Neural cell (in vitro differentiated cells): ENCODE measurements at regions not wholly inside any gene's neighbourhood (a gene's known extent, or its start where the extent isn't known, plus 50 kb on each side); places are given as distances from the start of the nearest gene placed in this dataset.

ENCODE experiments used
- H2AFZ ChIP-seq: fragments of 200-600, 300-800 bp; sonication (generic), shearing (Covaris generic); 2 replicates; pipeline ENCODE4 v1.6.0; 2014; ENCODE audit warnings: low read depth, mild to moderate bottlenecking, antibody characterized with exemption, low read length, moderate library complexity
- H3F3A ChIP-seq: fragments of 200-600 bp; shearing (Covaris generic); 2 replicates; pipeline ENCODE4 v1.6.1; 2016; ENCODE audit warnings: mild to moderate bottlenecking, moderate library complexity, mixed read lengths, antibody characterized with exemption, low read length; ENCODE audit not compliant: insufficient read depth, poor library complexity, severe bottlenecking
- H3K27ac ChIP-seq: fragments of 200-600, 300-800 bp; sonication (generic), shearing (Covaris generic); 2 replicates; pipeline ENCODE4 v1.5.1; 2014; ENCODE audit warnings: mild to moderate bottlenecking, low read length, moderate library complexity
- H3K27me3 ChIP-seq: fragments of 300-800, 200-600 bp; sonication (generic), shearing (Covaris generic); 2 replicates; pipeline ENCODE4 v1.6.0; 2014; ENCODE audit warnings: mild to moderate bottlenecking, low read depth, low read length, moderate library complexity; ENCODE audit not compliant: insufficient read depth
- H3K36me3 ChIP-seq: fragments of 300-800, 200-600 bp; sonication (generic), shearing (Covaris generic); 2 replicates; pipeline ENCODE4 v1.5.1; 2014; ENCODE audit warnings: mild to moderate bottlenecking, antibody characterized with exemption, low read length, moderate library complexity; ENCODE audit not compliant: insufficient read depth
- H3K4me2 ChIP-seq: fragments of 300-800, 200-600 bp; sonication (generic), shearing (Covaris generic); 2 replicates; pipeline ENCODE4 v1.6.0; 2014; ENCODE audit warnings: mild to moderate bottlenecking, low read length
- H3K4me3 ChIP-seq: fragments of 300-800, 200-600 bp; sonication (generic), shearing (Covaris generic); 2 replicates; pipeline ENCODE4 v1.5.1; 2014; ENCODE audit warnings: mild to moderate bottlenecking, low read length, moderate library complexity
- H3K79me2 ChIP-seq: fragments of 200-600 bp; shearing (Covaris generic); replicated peaks from 2 replicates; pipeline ENCODE4 v1.6.0; 2014; ENCODE audit warnings: mild to moderate bottlenecking, low read length, moderate library complexity; ENCODE audit not compliant: insufficient read depth
- H3K9ac ChIP-seq: fragments of 300-800, 200-600 bp; sonication (generic), shearing (Covaris generic); 2 replicates; pipeline ENCODE4 v1.6.1; 2016; ENCODE audit warnings: mild to moderate bottlenecking, low read length, mixed read lengths
- H3K9me2 ChIP-seq: fragments of 200-600 bp; shearing (Covaris generic); 2 replicates; pipeline ENCODE4 v1.6.1; 2016; ENCODE audit warnings: mild to moderate bottlenecking, low read length, mixed read lengths; ENCODE audit not compliant: insufficient read depth
- H3K9me3 ChIP-seq: fragments of 200-600, 300-800 bp; sonication (generic), shearing (Covaris generic); 2 replicates; pipeline ENCODE4 v1.6.1; 2016; ENCODE audit warnings: mild to moderate bottlenecking, mixed run types, low read length, moderate library complexity, mixed read lengths
- H4K20me1 ChIP-seq: fragments of 200-600 bp; shearing (Covaris generic); 2 replicates; pipeline ENCODE4 v1.6.1; 2016; ENCODE audit warnings: mild to moderate bottlenecking, mixed run types; ENCODE audit not compliant: insufficient read depth
- EP300 ChIP-seq: fragments of 450-650 bp; conservative IDR thresholded peaks from 2 replicates; pipeline ENCODE4 v1.6.1; 2014; ENCODE audit warnings: antibody characterized with exemption, mild to moderate bottlenecking, moderate library complexity; ENCODE audit not compliant: poor library complexity, severe bottlenecking
- EZH2 ChIP-seq: fragments of 200-600, 300-800 bp; shearing (Covaris generic), sonication (generic); IDR thresholded peaks from 2 replicates; pipeline ENCODE4 v1.6.1; 2014; ENCODE audit warnings: antibody characterized with exemption, low read length, borderline replicate concordance, mild to moderate bottlenecking; ENCODE audit not compliant: insufficient read depth, poor library complexity, severe bottlenecking
- MXI1 ChIP-seq: fragments of 450-650 bp; conservative IDR thresholded peaks from 2 replicates; pipeline ENCODE4 v1.6.1; 2014; ENCODE audit warnings: antibody characterized with exemption, mild to moderate bottlenecking; ENCODE audit not compliant: poor library complexity, severe bottlenecking
- POLR2AphosphoS5 ChIP-seq: IDR thresholded peaks from 2 replicates; pipeline ENCODE4 v1.6.1; 2012
- RAD21 ChIP-seq: fragments of 450-650 bp; conservative IDR thresholded peaks from 2 replicates; pipeline ENCODE4 v1.6.1; 2014; ENCODE audit warnings: antibody characterized with exemption, mild to moderate bottlenecking, moderate library complexity
- REST ChIP-seq: IDR thresholded peaks from 2 replicates; pipeline ENCODE4 v1.6.1; 2012; ENCODE audit warnings: borderline replicate concordance
- SMC3 ChIP-seq: fragments of 450-650 bp; conservative IDR thresholded peaks from 2 replicates; pipeline ENCODE4 v1.6.1; 2014; ENCODE audit warnings: antibody characterized with exemption, mild to moderate bottlenecking, moderate library complexity; ENCODE audit not compliant: poor library complexity
- TAF1 ChIP-seq: IDR thresholded peaks from 2 replicates; pipeline ENCODE4 v1.6.1; 2012; ENCODE audit warnings: low read depth
- TF ChIP-seq, protein P1 (sequence below): fragments of 450-650 bp; IDR thresholded peaks from 2 replicates; pipeline ENCODE4 v1.5.1; 2014; ENCODE audit warnings: antibody characterized with exemption, mild to moderate bottlenecking, moderate library complexity; ENCODE audit not compliant: poor library complexity, severe bottlenecking

GRCh38 chr18:24918257-24918656 lies 433.7 kb downstream of the ZNF521 start:
- Histone ChIP-seq H3K79me2 (no peaks in the 10 kb centered on the region), H3K9me2 (no peaks in the 10 kb centered on the region), H2AFZ (no peak overlapping the region), H3K4me3 (no peak overlapping the region), H3K36me3 (no peaks in the 10 kb centered on the region), H3K27me3 (no peaks in the 10 kb centered on the region), H3K9ac (no peak overlapping the region), H3K4me2 (no peak overlapping the region), H3F3A (no peaks in the 10 kb centered on the region), H3K27ac (no peak overlapping the region), H3K9me3 (no peaks in the 10 kb centered on the region), H4K20me1 (no peaks in the 10 kb centered on the region)
- TF ChIP-seq SMC3 (no peak), EP300 (no peak), TAF1 (no peak), MXI1 (no peak), EZH2 (no peak), REST (no peak), POLR2AphosphoS5 (no peak), RAD21 (no peak)
- TF ChIP-seq, protein P1, sequence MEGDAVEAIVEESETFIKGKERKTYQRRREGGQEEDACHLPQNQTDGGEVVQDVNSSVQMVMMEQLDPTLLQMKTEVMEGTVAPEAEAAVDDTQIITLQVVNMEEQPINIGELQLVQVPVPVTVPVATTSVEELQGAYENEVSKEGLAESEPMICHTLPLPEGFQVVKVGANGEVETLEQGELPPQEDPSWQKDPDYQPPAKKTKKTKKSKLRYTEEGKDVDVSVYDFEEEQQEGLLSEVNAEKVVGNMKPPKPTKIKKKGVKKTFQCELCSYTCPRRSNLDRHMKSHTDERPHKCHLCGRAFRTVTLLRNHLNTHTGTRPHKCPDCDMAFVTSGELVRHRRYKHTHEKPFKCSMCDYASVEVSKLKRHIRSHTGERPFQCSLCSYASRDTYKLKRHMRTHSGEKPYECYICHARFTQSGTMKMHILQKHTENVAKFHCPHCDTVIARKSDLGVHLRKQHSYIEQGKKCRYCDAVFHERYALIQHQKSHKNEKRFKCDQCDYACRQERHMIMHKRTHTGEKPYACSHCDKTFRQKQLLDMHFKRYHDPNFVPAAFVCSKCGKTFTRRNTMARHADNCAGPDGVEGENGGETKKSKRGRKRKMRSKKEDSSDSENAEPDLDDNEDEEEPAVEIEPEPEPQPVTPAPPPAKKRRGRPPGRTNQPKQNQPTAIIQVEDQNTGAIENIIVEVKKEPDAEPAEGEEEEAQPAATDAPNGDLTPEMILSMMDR = no peak

GRCh38 chr18:24919181-24919797 lies 432.7 kb downstream of the ZNF521 start:
- Histone ChIP-seq H3K27me3 (no peaks in the 10 kb centered on the region), H3K79me2 (no peaks in the 10 kb centered on the region), H3K4me3 (no peak overlapping the region), H3K27ac (no peak overlapping the region), H3K9me2 (no peaks in the 10 kb centered on the region), H2AFZ (no peak overlapping the region), H3K9ac (no peak overlapping the region), H4K20me1 (no peaks in the 10 kb centered on the region), H3K9me3 (no peaks in the 10 kb centered on the region), H3K36me3 (no peaks in the 10 kb centered on the region), H3F3A (no peaks in the 10 kb centered on the region), H3K4me2 (no peak overlapping the region)
- no peak for TF ChIP-seq REST
- TF ChIP-seq TAF1 = no peak
- no peak for TF ChIP-seq POLR2AphosphoS5
- no peak for TF ChIP-seq EP300
- TF ChIP-seq, protein P1 = no peak
- no peak for TF ChIP-seq EZH2
- TF ChIP-seq SMC3 = no peak
- TF ChIP-seq RAD21 = no peak
- TF ChIP-seq MXI1 = no peak
